RPMI7951 (cell line): ENCODE measurements at regions not wholly inside any gene's neighbourhood (a gene's known extent, or its start where the extent isn't known, plus 50 kb on each side); places are given as distances from the start of the nearest gene placed in this dataset.

ENCODE experiments used
- DNase-seq: peaks from one replicate; pipeline ENCODE4 v3.0.0-alpha.2; 2012; ENCODE audit warnings: low read depth

DNA sequence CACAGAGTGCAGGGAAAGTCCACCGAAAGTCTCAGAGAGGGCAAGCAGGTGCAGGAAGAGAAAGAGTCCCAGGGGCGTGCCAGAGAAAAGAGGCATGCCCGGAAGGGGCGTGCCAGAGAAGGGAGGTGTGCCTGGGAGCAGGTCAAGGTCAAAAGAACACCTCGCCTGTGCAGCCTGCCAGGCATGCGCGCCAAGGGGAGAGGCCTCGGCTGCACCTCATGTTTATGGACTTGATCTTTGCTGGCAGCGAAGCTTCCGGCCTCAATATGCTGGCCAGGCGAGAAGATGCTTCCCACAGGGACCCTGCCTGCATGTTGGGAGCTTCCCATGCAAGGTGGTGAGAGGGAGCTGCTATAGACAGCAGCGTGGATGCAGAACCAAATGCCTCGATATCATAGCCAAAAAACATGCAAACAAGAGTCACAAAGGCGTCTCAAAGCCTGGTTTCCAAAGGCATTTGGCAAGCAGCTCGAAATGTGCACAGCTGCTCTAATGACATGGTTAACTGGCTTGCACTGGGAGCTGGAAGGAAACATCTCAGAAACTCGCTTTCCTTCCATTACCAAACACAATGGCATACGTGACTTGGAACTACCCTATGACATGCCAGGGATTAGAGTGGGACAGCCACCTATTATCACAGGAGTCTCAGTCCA lies 192.5 kb upstream of the PPP2R2D start:
- DNase-seq = no peak

GRCh38 chr10:131710142-131710861 lies 190.5 kb upstream of the PPP2R2D start:
- no peak for DNase-seq

DNA sequence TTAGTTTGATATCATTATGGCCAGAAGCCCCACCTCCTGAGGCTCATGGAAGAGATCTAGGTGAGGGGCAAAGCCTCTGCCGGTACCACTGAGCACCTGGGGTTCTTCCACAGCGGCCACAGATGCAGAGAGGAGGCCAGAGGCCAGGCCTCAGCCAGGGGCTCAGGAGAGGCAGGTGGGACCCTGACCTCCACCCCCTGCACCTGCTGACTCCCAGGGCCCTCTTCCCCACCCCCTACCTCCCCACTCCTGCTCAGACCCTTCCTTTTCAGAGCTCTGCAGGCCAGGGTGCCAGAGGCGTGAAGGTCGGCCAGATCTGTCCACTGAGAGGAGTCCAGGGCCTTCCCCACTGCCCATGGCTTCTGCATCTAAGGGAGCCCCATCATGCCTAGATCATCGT lies 178.7 kb upstream of the PPP2R2D start:
- DNase-seq = no peak

- no peak for DNase-seq
These were observed 178.1 kb upstream of the PPP2R2D start for GRCh38 chr10:131722525-131723264.

- DNase-seq = no peak
These were observed 177.3 kb upstream of the PPP2R2D start for GRCh38 chr10:131723297-131724168.

GRCh38 chr10:131724169-131724545 lies 176.7 kb upstream of the PPP2R2D start:
- DNase-seq = no peak

DNA sequence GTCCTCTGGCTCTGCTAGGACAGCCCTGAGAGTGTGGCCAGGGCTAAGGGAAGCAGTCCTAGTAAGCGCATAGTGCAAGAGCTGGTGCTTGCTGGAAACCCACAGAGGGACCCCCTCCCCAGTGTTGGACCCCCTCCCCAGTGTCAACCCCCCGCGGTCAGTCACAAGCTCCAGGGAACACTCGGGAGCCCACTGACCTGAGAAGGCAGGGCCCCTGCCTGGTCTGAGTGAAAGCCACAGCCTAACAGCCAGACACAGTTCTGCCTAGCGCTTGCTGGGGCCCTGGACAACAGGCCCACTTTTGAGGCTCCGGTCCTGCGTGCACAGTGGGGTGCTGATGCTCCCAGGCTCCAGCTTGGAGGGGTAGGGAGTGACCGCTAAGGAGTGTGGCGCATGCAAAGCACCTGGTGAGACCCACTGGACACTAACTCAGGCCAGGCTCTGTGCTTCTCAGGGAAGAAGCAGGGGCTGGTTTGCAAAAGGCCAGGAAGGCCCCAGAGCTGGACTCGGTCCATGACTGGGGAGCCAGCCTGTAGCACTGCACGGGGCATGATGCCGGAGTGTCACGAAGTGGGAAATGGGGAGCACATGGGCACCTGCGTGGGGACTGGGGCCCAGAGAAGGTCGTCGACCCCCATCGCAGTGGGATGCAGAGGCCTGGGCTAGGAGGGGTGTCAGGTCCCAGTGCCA lies 175.8 kb upstream of the PPP2R2D start:
- DNase-seq = no peak

GRCh38 chr10:131725581-131726069 lies 175.2 kb upstream of the PPP2R2D start:
- DNase-seq = no peak

GRCh38 chr10:131726076-131726880 lies 174.5 kb upstream of the PPP2R2D start:
- no peak for DNase-seq

- DNase-seq = no peak
These were observed 173.8 kb upstream of the PPP2R2D start for GRCh38 chr10:131726967-131727366.

- no peak for DNase-seq
These were observed 173.2 kb upstream of the PPP2R2D start for GRCh38 chr10:131727560-131727959.

GRCh38 chr10:131728286-131729228 lies 172.3 kb upstream of the PPP2R2D start:
- no peak for DNase-seq

GRCh38 chr10:131729361-131729760 lies 171.4 kb upstream of the PPP2R2D start:
- no peak for DNase-seq

DNA sequence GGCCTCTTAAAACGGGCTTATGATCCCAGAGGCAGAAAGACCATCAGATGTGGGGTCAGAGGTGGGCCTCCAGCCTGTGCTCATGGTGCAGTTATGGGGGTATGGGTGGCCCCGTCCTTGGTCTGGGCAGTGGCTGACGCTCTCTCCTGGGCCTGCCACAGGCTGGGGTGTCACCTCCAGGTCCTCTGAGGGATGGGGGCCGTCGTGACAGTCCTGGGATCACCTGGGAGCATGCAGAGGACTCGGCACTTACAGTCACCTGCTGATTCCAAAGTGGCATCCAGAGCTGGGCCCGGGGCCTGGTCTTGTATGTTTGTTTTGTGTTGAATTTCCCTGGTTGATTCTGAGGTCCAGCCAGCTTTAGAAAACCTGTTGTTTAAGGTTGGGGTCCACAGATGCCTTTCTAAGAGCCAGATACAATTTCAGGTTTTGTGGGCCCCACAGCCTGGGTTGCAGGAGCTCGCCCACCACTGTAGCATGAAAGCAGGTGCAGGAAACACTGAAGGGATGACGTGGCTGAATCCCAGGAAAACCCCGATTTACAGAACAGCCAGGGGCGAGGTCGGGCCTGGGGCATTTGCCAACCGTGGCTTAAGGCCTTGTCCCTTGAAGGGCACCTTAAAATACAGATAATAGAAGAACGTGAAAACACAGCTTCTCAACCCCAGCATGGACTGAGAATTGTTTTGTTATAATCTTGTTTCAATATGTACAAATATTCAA lies 170.7 kb upstream of the PPP2R2D start:
- no peak for DNase-seq

DNA sequence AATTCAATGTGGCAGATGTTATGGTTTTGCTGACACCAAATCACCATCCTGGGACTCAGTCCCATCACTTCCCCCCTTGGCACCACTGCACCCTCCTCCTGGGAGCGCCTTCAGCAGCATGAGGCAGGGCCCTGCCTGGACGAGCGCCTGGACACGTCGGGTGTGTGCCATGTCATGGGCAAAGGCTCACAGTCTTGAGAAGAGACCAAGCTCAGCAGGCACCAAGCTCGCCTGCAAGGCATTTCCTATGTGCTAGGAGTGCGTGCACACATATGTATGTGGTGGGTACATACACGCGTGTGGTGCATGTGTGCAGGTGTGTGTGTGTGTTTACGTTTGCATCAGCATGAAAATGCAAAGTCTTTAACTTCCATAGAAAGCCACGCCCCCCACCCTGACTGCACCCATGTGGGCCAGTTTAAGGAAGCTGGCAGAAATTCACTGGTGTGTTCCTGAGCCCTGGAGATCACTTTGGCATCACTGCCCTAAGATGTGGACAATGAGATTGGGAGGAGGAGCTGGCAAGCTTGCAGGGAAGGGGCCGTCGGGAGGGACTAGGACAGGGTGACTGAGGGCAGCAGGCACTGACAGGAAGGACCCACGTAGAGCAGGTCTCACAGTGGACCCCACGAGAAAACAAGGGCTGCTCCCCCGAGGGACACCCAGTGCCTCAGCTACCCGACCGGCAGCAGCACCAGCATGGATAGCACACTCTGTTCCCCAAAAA lies 169.9 kb upstream of the PPP2R2D start:
- DNase-seq = no peak

DNA sequence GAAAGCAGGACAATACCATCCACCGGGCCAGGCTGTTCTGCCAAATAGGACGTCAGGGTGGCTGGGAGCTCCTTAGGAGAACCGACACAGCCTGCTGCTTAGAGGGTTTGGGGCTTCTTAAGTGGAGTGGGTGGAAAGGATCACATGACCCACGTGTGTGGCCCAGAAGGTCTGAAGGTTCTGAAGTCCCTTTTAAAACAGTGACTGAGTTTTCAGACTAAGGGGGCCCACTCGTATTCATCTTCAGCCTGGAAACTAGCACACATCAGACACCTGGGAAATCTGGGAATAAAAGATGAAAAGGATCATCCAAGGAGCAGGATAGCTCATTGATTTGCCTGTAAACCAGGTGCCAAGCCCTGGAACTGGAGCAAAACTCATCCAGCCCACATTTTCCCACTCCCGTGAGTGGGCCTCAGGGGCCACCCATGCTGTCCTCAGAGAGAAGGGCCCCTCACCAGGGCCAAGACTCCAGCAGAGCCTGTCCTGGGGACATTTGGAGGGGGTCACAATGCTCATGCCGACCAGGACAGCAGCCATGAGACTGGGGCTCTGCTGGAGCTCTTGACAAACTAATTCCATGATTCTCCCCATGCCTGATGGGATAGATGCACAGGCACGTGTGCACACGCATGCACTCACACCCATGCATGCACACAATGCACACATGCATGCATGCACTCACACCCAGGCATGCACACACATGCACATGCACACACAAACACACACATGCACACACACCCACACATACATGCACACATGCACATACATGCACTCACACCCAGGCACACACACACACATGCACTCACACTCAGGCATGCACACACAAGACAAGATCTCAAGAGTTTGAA lies 168.8 kb upstream of the PPP2R2D start:
- DNase-seq = no peak

- DNase-seq = no peak
These were observed 168.1 kb upstream of the PPP2R2D start for GRCh38 chr10:131732631-131733127.
